HCT116 (cell line): ENCODE measurements at regions not wholly inside any gene's neighbourhood (a gene's known extent, or its start where the extent isn't known, plus 50 kb on each side); places are given as distances from the start of the nearest gene placed in this dataset.

Experiments used
- ELF1 ChIP-seq: IDR thresholded peaks from 2 replicates; pipeline ENCODE4 v1.6.1; 2012; ENCODE audit warnings: low read depth, borderline replicate concordance
- EZH2 ChIP-seq: fragments of 200-600 bp; sonication (generic); IDR thresholded peaks from 2 replicates; pipeline ENCODE4 v1.6.1; 2017; ENCODE audit warnings: antibody characterized with exemption, mixed run types
- EZH2phosphoT487 ChIP-seq: fragments of 200-600 bp; IDR thresholded peaks from 2 replicates; pipeline ENCODE4 v1.6.1; 2018; ENCODE audit warnings: antibody characterized with exemption, borderline replicate concordance
- POLR2A ChIP-seq: IDR thresholded peaks from 2 replicates; pipeline ENCODE4 v1.7.0; 2011; ENCODE audit warnings: borderline replicate concordance; ENCODE audit not compliant: insufficient read depth, insufficient read length; ENCODE audit errors: extremely low read depth
- POLR2AphosphoS5 ChIP-seq: IDR thresholded peaks from 2 replicates; pipeline ENCODE4 v1.6.1; 2011; ENCODE audit warnings: mild to moderate bottlenecking, low read depth, low read length, moderate library complexity
- SP1 ChIP-seq: IDR thresholded peaks from 2 replicates; pipeline ENCODE4 v1.6.1; 2012; ENCODE audit warnings: low read depth
- ZNF274 ChIP-seq: fragments of 200-500 bp; sonication (Bioruptor generic); IDR thresholded peaks from 2 replicates; pipeline ENCODE4 v1.6.1; 2014; ENCODE audit warnings: mild to moderate bottlenecking, low read depth, low read length, inconsistent platforms
- TF ChIP-seq, protein P1 (sequence below), 3 experiments: fragments of 200-600 bp in 1 of 3; sonication (generic) in 1 of 3; IDR thresholded peaks in 2 of 3; conservative IDR thresholded peaks in 1 of 3; 2 replicates each; pipeline ENCODE4 v1.5.1; 2012 to 2017; ENCODE audit warnings: low read depth in 2 of 3, low read length in 2 of 3, antibody characterized with exemption in 1 of 3, borderline replicate concordance in 1 of 3, control low read depth in 1 of 3, mild to moderate bottlenecking in 1 of 3, mixed read lengths in 1 of 3, mixed run types in 1 of 3, moderate library complexity in 1 of 3; ENCODE audit not compliant: insufficient read depth in 1 of 3
- TF ChIP-seq, protein P2 (sequence below): IDR thresholded peaks from 2 replicates; pipeline ENCODE4 v1.6.1; 2012

DNA sequence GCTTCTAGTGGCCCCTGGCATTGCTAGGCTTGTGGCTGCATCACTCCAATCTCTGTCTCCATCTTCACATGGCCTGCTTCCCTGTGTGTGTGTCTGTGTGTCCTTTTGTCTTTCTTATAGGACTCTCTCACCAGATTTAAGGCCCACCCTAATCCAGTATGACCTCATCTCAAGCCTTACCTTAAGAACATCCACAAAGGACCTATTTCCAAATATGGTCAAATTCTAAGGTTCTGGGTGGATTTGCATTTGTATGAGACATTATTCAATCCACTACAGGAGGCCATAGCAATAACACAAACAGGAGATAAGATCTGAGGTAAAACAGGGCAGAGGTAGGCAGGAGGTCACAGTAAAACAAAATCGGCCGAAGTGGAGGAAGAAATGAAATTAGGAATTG lies 375.9 kb downstream of the BTG1 start:
- TF ChIP-seq, protein P1, sequence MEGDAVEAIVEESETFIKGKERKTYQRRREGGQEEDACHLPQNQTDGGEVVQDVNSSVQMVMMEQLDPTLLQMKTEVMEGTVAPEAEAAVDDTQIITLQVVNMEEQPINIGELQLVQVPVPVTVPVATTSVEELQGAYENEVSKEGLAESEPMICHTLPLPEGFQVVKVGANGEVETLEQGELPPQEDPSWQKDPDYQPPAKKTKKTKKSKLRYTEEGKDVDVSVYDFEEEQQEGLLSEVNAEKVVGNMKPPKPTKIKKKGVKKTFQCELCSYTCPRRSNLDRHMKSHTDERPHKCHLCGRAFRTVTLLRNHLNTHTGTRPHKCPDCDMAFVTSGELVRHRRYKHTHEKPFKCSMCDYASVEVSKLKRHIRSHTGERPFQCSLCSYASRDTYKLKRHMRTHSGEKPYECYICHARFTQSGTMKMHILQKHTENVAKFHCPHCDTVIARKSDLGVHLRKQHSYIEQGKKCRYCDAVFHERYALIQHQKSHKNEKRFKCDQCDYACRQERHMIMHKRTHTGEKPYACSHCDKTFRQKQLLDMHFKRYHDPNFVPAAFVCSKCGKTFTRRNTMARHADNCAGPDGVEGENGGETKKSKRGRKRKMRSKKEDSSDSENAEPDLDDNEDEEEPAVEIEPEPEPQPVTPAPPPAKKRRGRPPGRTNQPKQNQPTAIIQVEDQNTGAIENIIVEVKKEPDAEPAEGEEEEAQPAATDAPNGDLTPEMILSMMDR (IDR thresholded peaks at IDR 0.05 in 2 of 3, conservative IDR thresholded peaks at IDR 0.05 in 1 of 3; ENCODE audit: borderline replicate concordance in 1 of 3, insufficient read depth in 1 of 3, low read depth in 2 of 3, low read length in 2 of 3), result no peak
- TF ChIP-seq POLR2AphosphoS5 (no peak), ZNF274 (no peak), ELF1 (no peak), POLR2A (no peak), EZH2 (no peak), SP1 (no peak), EZH2phosphoT487 (no peak)
- TF ChIP-seq, protein P2, sequence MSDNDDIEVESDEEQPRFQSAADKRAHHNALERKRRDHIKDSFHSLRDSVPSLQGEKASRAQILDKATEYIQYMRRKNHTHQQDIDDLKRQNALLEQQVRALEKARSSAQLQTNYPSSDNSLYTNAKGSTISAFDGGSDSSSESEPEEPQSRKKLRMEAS, result no peak
